CD4-positive, alpha-beta T cell (primary cell): ENCODE measurements at regions not wholly inside any gene's neighbourhood (a gene's known extent, or its start where the extent isn't known, plus 50 kb on each side); places are given as distances from the start of the nearest gene placed in this dataset.

Source experiments
- ATAC-seq: fragments of 200-7000 bp; cut with Tn5 transposase; one replicate; pipeline ENCODE4 v1.10.0; 2022; ENCODE audit warnings: mild to moderate bottlenecking; ENCODE audit not compliant: poor library complexity
- CTCF ChIA-PET: fragments of 350-600 bp; sonication (Branson Sonifier 250); formaldehyde crosslinking; loops from one replicate; lab custom pipeline; 2021; ENCODE audit warnings: antibody characterized with exemption, inconsistent platforms; lab: Charles Lee
- POLR2A ChIA-PET: fragments of 350-600 bp; sonication (Branson Sonifier 250); formaldehyde crosslinking; loops from one replicate; lab custom pipeline; 2021; ENCODE audit warnings: antibody characterized with exemption, inconsistent platforms; lab: Charles Lee
- DNase-seq, 14 experiments: peaks; one replicate each; pipeline ENCODE4 v3.0.0-alpha.2; 2013 to 2020; ENCODE audit warnings: mixed read lengths in 2 of 14
- H3K27ac ChIP-seq, 2 donors: one replicate each; pipeline versions ENCODE4 v1.5.1 to v1.7.0; 2013; ENCODE audit warnings: low read length in 2 of 2, low read depth in 1 of 2, mild to moderate bottlenecking in 1 of 2
- H3K27me3 ChIP-seq, 2 experiments: 1 replicate in 1 of 2; 2 replicates in 1 of 2; pipeline versions ENCODE4 v1.6.1 to v1.7.0; 2013; ENCODE audit warnings: low read length in 2 of 2, control low read depth in 1 of 2, mild to moderate bottlenecking in 1 of 2, moderate library complexity in 1 of 2; ENCODE audit not compliant: insufficient read depth in 2 of 2, control insufficient read depth in 1 of 2
- H3K36me3 ChIP-seq: one replicate; pipeline ENCODE4 v1.6.1; 2013; ENCODE audit warnings: low read length, control low read depth; ENCODE audit not compliant: insufficient read depth
- H3K4me1 ChIP-seq: one replicate; pipeline ENCODE4 v1.6.1; 2013; ENCODE audit warnings: low read length, control low read depth; ENCODE audit not compliant: insufficient read depth
- H3K4me3 ChIP-seq: one replicate; pipeline ENCODE4 v1.5.1; 2013; ENCODE audit warnings: mild to moderate bottlenecking, low read length, moderate library complexity
- H3K9me3 ChIP-seq, 2 experiments: 1 replicate in 1 of 2; 2 replicates in 1 of 2; pipeline versions ENCODE4 v1.6.1 to v1.7.0; 2013; ENCODE audit warnings: low read length in 2 of 2, mild to moderate bottlenecking in 2 of 2, control low read depth in 1 of 2, moderate library complexity in 1 of 2; ENCODE audit not compliant: control insufficient read depth in 1 of 2, insufficient read depth in 1 of 2
- H3K27ac Mint-ChIP-seq: one replicate; pipeline ENCODE4 v1.8.0; 2020; ENCODE audit warnings: mixed read lengths
- H3K27me3 Mint-ChIP-seq: one replicate; pipeline ENCODE4 v1.8.0; 2021; ENCODE audit warnings: mixed read lengths
- H3K36me3 Mint-ChIP-seq: one replicate; pipeline ENCODE4 v1.8.0; 2021; ENCODE audit warnings: low read depth, mixed read lengths
- H3K4me1 Mint-ChIP-seq: one replicate; pipeline ENCODE4 v1.8.0; 2021; ENCODE audit warnings: low read depth, mixed read lengths
- H3K4me3 Mint-ChIP-seq: one replicate; pipeline ENCODE4 v1.8.0; 2020; ENCODE audit warnings: mild to moderate bottlenecking, mixed read lengths
- H3K9me3 Mint-ChIP-seq: one replicate; pipeline ENCODE4 v1.8.0; 2020; ENCODE audit warnings: mixed read lengths
- intact Hi-C, 2 experiments: fragments of 100-400 bp; cut with DNase I in 1 of 2; cut with micrococcal nuclease in 1 of 2; formaldehyde crosslinking; loops; one replicate each; pipeline versions ENCODE4 v1.15.1 to v1.9.0; 2023 to 2025; cut with DNase I, micrococcal nuclease
- TF ChIP-seq, protein P1 (sequence below): fragments of 200-600 bp; IDR thresholded peaks from one replicate; pipeline ENCODE4 v1.8.0; 2022; ENCODE audit warnings: antibody characterized with exemption, mild to moderate bottlenecking

GRCh38 chr1:193417403-193417802 is 231.0 kb upstream of the B3GALT2 start:
- Histone ChIP-seq H3K36me3 (no peaks in the 10 kb centered on the region), H3K27me3 (no peaks in the 10 kb centered on the region), H3K27ac (no peak overlapping the region), H3K4me3 (no peak overlapping the region), H3K4me1 (peaks cover 9% of the 10 kb centered on the region), H3K9me3 (peaks cover 0 to 3% of the 10 kb centered on the region in 2 experiments)
- TF ChIP-seq, protein P1, sequence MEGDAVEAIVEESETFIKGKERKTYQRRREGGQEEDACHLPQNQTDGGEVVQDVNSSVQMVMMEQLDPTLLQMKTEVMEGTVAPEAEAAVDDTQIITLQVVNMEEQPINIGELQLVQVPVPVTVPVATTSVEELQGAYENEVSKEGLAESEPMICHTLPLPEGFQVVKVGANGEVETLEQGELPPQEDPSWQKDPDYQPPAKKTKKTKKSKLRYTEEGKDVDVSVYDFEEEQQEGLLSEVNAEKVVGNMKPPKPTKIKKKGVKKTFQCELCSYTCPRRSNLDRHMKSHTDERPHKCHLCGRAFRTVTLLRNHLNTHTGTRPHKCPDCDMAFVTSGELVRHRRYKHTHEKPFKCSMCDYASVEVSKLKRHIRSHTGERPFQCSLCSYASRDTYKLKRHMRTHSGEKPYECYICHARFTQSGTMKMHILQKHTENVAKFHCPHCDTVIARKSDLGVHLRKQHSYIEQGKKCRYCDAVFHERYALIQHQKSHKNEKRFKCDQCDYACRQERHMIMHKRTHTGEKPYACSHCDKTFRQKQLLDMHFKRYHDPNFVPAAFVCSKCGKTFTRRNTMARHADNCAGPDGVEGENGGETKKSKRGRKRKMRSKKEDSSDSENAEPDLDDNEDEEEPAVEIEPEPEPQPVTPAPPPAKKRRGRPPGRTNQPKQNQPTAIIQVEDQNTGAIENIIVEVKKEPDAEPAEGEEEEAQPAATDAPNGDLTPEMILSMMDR, result no peak
- peaks cover 14% of the 10 kb centered on the region for H3K36me3 Mint-ChIP-seq
- H3K9me3 Mint-ChIP-seq, result peaks cover 4% of the 10 kb centered on the region
- peaks cover 58% of the 10 kb centered on the region for H3K4me1 Mint-ChIP-seq
- DNase-seq (peak in 8 of 14 experiments; percentile 3 to 73 (median 24)), ATAC-seq (peak; percentile 45)
- peak overlapping the region; percentile 88 for H3K4me3 Mint-ChIP-seq
- peak overlapping the region; percentile 94 for H3K27ac Mint-ChIP-seq
- intact Hi-C loops, result loop anchor here in 1 of 2 experiments (10.0 kb wide), 2 partner anchors 127 to 357 kb away; no protein-coding TSS in a partner anchor
- H3K27me3 Mint-ChIP-seq, result no peaks in the 10 kb centered on the region
- ChIA-PET POLR2A (interaction anchor here (0.7 to 1.3 kb wide), 4 partner anchors 64 to 877 kb away, joined by 3 to 5 read pairs (median 3); partner anchors contain the start of gene B3GALT2), CTCF (interaction anchor here (1.7 kb wide), 1 partner anchor 234 kb away, joined by 3 read pairs; no protein-coding TSS in a partner anchor)

- POLR2A ChIA-PET, result interaction anchor here (0.6 to 1.3 kb wide), 5 partner anchors 46 to 877 kb away, joined by 3 to 4 read pairs (median 3); no protein-coding TSS in a partner anchor
- Mint-ChIP-seq H3K9me3 (peaks cover 4% of the 10 kb centered on the region), H3K36me3 (peaks cover 14% of the 10 kb centered on the region), H3K27ac (peak overlapping the region; percentile 28), H3K4me1 (peaks cover 68% of the 10 kb centered on the region), H3K4me3 (no peak overlapping the region), H3K27me3 (no peaks in the 10 kb centered on the region)
- no peak overlapping the region for H3K4me3 ChIP-seq
- H3K27me3 ChIP-seq, result no peaks in the 10 kb centered on the region
- CTCF ChIA-PET, result interaction anchor here (1.7 kb wide), 1 partner anchor 233 kb away, joined by 3 read pairs; no protein-coding TSS in a partner anchor
- ATAC-seq (no peak), DNase-seq (no peak)
- intact Hi-C loops, result loop anchor here in 1 of 2 experiments (10.0 kb wide), 2 partner anchors 128 to 358 kb away; no protein-coding TSS in a partner anchor
- H3K4me1 ChIP-seq, result peaks cover 9% of the 10 kb centered on the region
- H3K9me3 ChIP-seq, result peaks cover 0 to 3% of the 10 kb centered on the region in 2 experiments
- H3K36me3 ChIP-seq, result no peaks in the 10 kb centered on the region
- no peak overlapping the region for H3K27ac ChIP-seq
- TF ChIP-seq, protein P1, result no peak
Measured at GRCh38 chr1:193416226-193417024, 230.0 kb upstream of the B3GALT2 start.

GRCh38 chr1:193415256-193415655 is 228.8 kb upstream of the B3GALT2 start:
- Mint-ChIP-seq H3K9me3 (peaks cover 4% of the 10 kb centered on the region), H3K4me3 (no peak overlapping the region), H3K27me3 (no peaks in the 10 kb centered on the region), H3K4me1 (peaks cover 71% of the 10 kb centered on the region), H3K27ac (no peak overlapping the region), H3K36me3 (peaks cover 14% of the 10 kb centered on the region)
- Histone ChIP-seq H3K4me1 (peaks cover 9% of the 10 kb centered on the region), H3K27ac (no peak overlapping the region), H3K36me3 (no peaks in the 10 kb centered on the region), H3K4me3 (no peak overlapping the region), H3K9me3 (peaks cover 0 to 3% of the 10 kb centered on the region in 2 experiments), H3K27me3 (no peaks in the 10 kb centered on the region)
- TF ChIP-seq, protein P1, result no peak
- POLR2A ChIA-PET, result interaction anchor here (0.6 to 1.1 kb wide), 4 partner anchors 46 to 871 kb away, joined by 3 to 4 read pairs (median 3); no protein-coding TSS in a partner anchor
- no peak for DNase-seq
- no peak for ATAC-seq
- CTCF ChIA-PET, result no interaction called here
- intact Hi-C loops, result loop anchor here in 1 of 2 experiments (10.0 kb wide), 2 partner anchors 130 to 360 kb away; no protein-coding TSS in a partner anchor
